ENCODE measurements at regions not wholly inside any gene's neighbourhood (a gene's known extent, or its start where the extent isn't known, plus 50 kb on each side); places are given as distances from the start of the nearest gene placed in this dataset.

DNA sequence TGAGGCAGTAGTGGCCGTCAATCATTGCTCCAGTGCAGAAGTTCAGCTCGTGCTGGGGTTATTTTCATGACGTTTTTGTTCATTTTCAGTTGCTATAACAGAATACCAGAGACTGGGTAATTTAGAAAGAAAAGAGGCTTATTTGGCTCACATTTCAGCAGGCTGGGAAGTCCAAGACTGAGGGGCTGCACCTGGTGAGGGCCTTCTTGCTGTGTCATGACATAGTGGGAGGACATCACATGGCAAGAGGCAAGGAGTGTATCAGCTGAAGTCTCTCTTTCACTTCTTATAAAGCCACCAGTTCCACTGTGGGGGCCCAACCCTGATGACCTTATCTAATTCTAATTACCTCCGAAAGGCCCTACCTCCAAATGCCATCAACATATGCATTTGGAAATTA is 58.0 kb upstream of the DPP10 start (continued):
- TF ChIP-seq JUND (IDR thresholded peaks at IDR 0.05) (no peak), SP1 (IDR thresholded peaks at IDR 0.05) (no peak), HNF4G (IDR thresholded peaks at IDR 0.05) (no peak), NR2F2 (IDR thresholded peaks at IDR 0.05) (no peak)

DNA sequence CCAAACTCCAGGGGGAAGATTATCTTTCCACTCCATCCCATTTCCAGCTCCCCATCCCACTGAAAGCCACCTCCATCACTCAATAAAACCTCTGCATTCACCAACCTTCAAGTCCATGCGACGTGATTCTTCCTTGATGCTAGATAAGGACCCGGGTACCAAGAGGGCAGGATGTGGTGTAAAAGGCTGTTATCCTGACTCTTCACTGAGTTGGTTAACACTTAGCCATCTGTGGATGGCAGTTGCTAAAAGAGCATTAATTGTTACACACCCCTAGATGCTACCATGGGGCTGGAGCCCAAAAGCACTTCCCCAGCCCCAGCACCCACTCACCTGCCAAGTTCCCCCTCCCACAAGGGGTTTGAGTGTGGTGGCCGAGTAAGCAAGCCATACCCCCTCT is 53.4 kb upstream of the DPP10 start:
- H3K4me3 ChIP-seq (ENCODE audit: low read depth in 1 of 3, low read length in 3 of 3) = no peak overlapping the region

More for the DNA sequence above, 53.4 kb upstream of the DPP10 start:
- H3K9ac ChIP-seq (ENCODE audit: low read depth in 1 of 2, low read length in 2 of 2) = no peak overlapping the region
- H3K4me1 ChIP-seq (ENCODE audit: control insufficient read depth in 4 of 4, insufficient read depth in 4 of 4, low read length in 3 of 4) = no peaks in the 10 kb centered on the region
- no peaks in the 10 kb centered on the region for H3K27me3 ChIP-seq (ENCODE audit: control insufficient read depth in 4 of 4, insufficient read depth in 4 of 4, low read length in 3 of 4)
- TF ChIP-seq RAD21 (IDR thresholded peaks at IDR 0.05) = no peak
- TF ChIP-seq REST (IDR thresholded peaks at IDR 0.05) = no peak
- TF ChIP-seq, protein P1, sequence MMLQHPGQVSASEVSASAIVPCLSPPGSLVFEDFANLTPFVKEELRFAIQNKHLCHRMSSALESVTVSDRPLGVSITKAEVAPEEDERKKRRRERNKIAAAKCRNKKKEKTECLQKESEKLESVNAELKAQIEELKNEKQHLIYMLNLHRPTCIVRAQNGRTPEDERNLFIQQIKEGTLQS (IDR thresholded peaks at IDR 0.05) = no peak
- no peak for TF ChIP-seq NR2F2 (IDR thresholded peaks at IDR 0.05)
- TF ChIP-seq TAF1 (conservative IDR thresholded peaks at IDR 0.05) = no peak
- TF ChIP-seq MAX (IDR thresholded peaks at IDR 0.05) = no peak
- TF ChIP-seq FOXA2 (IDR thresholded peaks at IDR 0.05) = no peak
- TF ChIP-seq ZBTB33 (IDR thresholded peaks at IDR 0.05) = no peak
- no peak for TF ChIP-seq HNF4A (conservative IDR thresholded peaks at IDR 0.05)
- TF ChIP-seq SP1 (IDR thresholded peaks at IDR 0.05) = no peak
- TF ChIP-seq RXRA (IDR thresholded peaks at IDR 0.05) = no peak
- TF ChIP-seq EGR1 (IDR thresholded peaks at IDR 0.05; ENCODE audit: low read depth in 2 of 2) = no peak
- H3K36me3 ChIP-seq (ENCODE audit: control insufficient read depth in 4 of 4, insufficient read depth in 3 of 4, low read depth in 1 of 4, low read length in 3 of 4) = no peaks in the 10 kb centered on the region
- H3K27ac ChIP-seq (ENCODE audit: low read depth in 1 of 2, low read length in 2 of 2) = no peak overlapping the region
- 76% methylated on average over 4 of the region's 4 CpGs for WGBS
- H3K9me3 ChIP-seq (ENCODE audit: control insufficient read depth in 4 of 4, low read length in 3 of 4) = no peaks in the 10 kb centered on the region
- no peak for DNase-seq (ENCODE audit: low spot score)

Data from liver (tissue), 7 donors.